Islet of Langerhans (tissue), 1 donor: ENCODE measurements at regions not wholly inside any gene's neighbourhood (a gene's known extent, or its start where the extent isn't known, plus 50 kb on each side); places are given as distances from the start of the nearest gene placed in this dataset.
"Not testable (repeated sequence)": the region's sequence is repeated elsewhere in the genome, so short reads cannot be mapped to it uniquely, and the experiment has no call there.

ENCODE experiments used
- FAIRE-seq: peaks from one replicate; lab custom pipeline; 2011; peaks lifted over from hg19 to GRCh38; lab: Jason Lieb, UNC

GRCh38 chr1:194060481-194060880 is 874.1 kb upstream of the B3GALT2 start:
- no peak for FAIRE-seq

- not testable (repeated sequence) for FAIRE-seq
Observed at GRCh38 chr1:194058268-194058667, 871.9 kb upstream of the B3GALT2 start.

- no peak for FAIRE-seq
Observed at GRCh38 chr1:194056169-194056568, 869.8 kb upstream of the B3GALT2 start.

- FAIRE-seq: no peak
Observed at GRCh38 chr1:194055536-194055935, 869.1 kb upstream of the B3GALT2 start.

GRCh38 chr1:194052514-194053338 is 866.3 kb upstream of the B3GALT2 start:
- no peak for FAIRE-seq

GRCh38 chr1:194047921-194048320 is 861.5 kb upstream of the B3GALT2 start:
- no peak for FAIRE-seq

- no peak for FAIRE-seq
Observed at GRCh38 chr1:194047206-194047605, 860.8 kb upstream of the B3GALT2 start.

GRCh38 chr1:194045416-194045815 is 859.0 kb upstream of the B3GALT2 start:
- no peak for FAIRE-seq

- FAIRE-seq: no peak
Observed at GRCh38 chr1:194044892-194045291, 858.5 kb upstream of the B3GALT2 start.

- no peak for FAIRE-seq
Observed at GRCh38 chr1:194043984-194044755, 857.8 kb upstream of the B3GALT2 start.

GRCh38 chr1:194042736-194043135 is 856.3 kb upstream of the B3GALT2 start:
- no peak for FAIRE-seq

GRCh38 chr1:194040496-194040895 is 854.1 kb upstream of the B3GALT2 start:
- FAIRE-seq: no peak

GRCh38 chr1:194039578-194039977 is 853.2 kb upstream of the B3GALT2 start:
- FAIRE-seq: no peak

GRCh38 chr1:194033646-194034045 is 847.2 kb upstream of the B3GALT2 start:
- no peak for FAIRE-seq

GRCh38 chr1:194028002-194028401 is 841.6 kb upstream of the B3GALT2 start:
- FAIRE-seq: no peak

- FAIRE-seq: no peak
Observed at GRCh38 chr1:194026422-194026821, 840.0 kb upstream of the B3GALT2 start.

GRCh38 chr1:194024659-194025058 is 838.2 kb upstream of the B3GALT2 start:
- peak; percentile 64 for FAIRE-seq

- no peak for FAIRE-seq
Observed at GRCh38 chr1:194014014-194014413, 827.6 kb upstream of the B3GALT2 start.

- FAIRE-seq: no peak
Observed at GRCh38 chr1:194013561-194013960, 827.1 kb upstream of the B3GALT2 start.

GRCh38 chr1:194004146-194004545 is 817.7 kb upstream of the B3GALT2 start:
- FAIRE-seq: no peak

- not testable (repeated sequence) for FAIRE-seq
Observed at GRCh38 chr1:194001726-194002350, 815.4 kb upstream of the B3GALT2 start.

- no peak for FAIRE-seq
Observed at GRCh38 chr1:193988885-193989284, 802.5 kb upstream of the B3GALT2 start.

- FAIRE-seq: no peak
Observed at GRCh38 chr1:193979219-193979618, 792.8 kb upstream of the B3GALT2 start.
